Activated T-cell treated with anti-CD3 and anti-CD28 coated beads for 4 hours (primary cell): ENCODE measurements at regions not wholly inside any gene's neighbourhood (a gene's known extent, or its start where the extent isn't known, plus 50 kb on each side); places are given as distances from the start of the nearest gene placed in this dataset.

Experiments used
- DNase-seq: peaks from one replicate; pipeline ENCODE4 v3.0.0-alpha.2; 2020

- DNase-seq: no peak
Observed at GRCh38 chr6:156344491-156344890, 432.7 kb upstream of the ARID1B start.

GRCh38 chr6:156337801-156338200 is 439.4 kb upstream of the ARID1B start:
- no peak for DNase-seq

- DNase-seq: no peak
Observed at GRCh38 chr6:156336733-156337132, 440.4 kb upstream of the ARID1B start.

DNA sequence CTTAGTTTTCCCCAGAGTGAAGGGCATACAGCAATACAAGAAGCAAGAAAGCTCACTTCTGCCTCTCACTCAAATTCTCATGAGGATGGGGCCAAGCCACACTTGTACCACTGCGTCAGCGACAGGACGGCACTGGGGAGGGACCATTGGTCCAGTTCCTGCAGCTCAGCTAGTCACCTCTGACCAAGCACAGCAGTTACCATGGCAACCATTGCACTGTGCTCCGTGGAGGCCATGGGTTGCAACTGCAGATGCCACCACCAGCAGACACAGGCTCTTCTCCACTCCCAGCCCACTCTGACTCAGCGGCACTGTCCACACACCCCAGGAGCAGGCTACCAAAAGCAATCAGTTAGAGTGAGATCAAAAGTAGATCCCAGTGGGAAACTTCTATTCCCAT is 441.1 kb upstream of the ARID1B start:
- DNase-seq: no peak

DNA sequence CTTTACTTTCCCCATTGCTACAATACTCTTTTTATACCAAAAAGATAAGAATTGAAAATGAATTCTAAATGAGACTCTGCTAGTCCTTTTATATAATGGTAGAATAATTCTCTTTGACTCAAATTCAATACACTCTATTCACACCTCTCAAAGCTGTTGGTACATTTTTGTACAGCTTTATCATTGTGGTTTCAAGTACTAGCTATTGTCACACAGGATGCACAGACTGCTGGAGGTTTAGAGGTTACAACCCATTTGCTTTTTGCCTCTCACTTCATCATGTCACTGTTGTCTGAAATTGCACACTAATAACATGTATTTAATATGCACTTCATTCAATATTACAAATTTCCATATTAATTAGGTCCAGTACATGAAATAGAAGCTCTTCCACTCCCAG is 442.2 kb upstream of the ARID1B start:
- DNase-seq: no peak

- no peak for DNase-seq
Observed at GRCh38 chr6:156319707-156320106, 457.5 kb upstream of the ARID1B start.

GRCh38 chr6:156316583-156317125 is 460.5 kb upstream of the ARID1B start:
- no peak for DNase-seq

DNA sequence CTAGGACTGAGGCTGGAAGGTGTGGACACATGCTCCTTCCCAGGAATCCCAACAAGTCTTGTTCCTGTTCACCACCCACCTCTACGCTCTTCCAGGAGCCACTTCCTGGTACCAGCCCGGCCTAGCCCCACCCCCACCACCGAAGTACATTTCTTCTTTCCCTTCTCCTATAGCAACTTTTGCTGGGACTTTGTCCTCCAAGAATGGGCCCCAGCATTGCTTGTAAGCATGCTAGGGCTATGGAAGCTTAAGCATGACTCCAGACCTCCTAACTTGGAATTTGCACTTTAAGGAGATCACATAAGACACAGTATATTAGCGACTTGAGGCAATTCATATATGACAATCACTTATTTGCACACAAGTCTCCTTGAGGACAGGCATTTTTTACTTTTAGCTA is 462.0 kb upstream of the ARID1B start:
- DNase-seq: no peak

DNA sequence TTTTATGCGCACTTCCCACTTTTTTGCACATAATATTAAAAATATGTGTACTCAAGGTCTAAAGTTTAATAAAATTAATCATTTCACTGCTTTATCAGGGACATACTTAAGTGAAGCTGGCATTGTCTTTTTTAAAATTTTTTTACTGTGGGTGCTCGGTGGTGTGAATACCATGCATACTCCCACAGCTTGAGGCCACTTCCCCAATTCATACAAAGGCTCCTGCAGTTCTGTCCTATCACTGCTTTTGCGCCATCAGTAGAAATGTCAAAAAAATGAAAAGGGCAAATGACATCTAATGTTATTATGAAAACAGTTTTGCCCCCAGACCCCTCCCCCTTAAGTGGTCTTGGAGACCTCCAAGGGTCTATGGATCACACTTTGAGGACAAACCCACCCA is 464.1 kb upstream of the ARID1B start:
- no peak for DNase-seq

GRCh38 chr6:156311291-156311690 is 465.9 kb upstream of the ARID1B start:
- DNase-seq: no peak

DNA sequence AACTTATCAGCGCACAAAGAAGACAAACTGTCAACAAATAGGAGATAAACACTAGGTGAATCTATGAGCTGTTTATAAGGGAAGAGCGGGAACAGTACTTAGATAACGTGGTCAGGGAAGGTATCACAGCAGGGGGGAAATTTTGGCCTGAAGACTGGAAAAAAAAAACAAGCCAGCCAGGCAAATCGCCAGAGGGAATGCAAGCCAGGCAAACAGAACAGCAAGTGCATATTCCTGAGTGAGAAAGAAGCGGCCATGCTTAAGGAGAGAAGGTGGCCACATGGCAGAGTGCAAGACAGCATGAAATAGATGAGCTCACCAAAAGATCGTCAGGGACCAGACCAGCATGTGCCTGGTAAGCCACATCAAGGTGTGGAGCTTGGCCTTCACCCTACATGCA is 466.5 kb upstream of the ARID1B start:
- no peak for DNase-seq

DNA sequence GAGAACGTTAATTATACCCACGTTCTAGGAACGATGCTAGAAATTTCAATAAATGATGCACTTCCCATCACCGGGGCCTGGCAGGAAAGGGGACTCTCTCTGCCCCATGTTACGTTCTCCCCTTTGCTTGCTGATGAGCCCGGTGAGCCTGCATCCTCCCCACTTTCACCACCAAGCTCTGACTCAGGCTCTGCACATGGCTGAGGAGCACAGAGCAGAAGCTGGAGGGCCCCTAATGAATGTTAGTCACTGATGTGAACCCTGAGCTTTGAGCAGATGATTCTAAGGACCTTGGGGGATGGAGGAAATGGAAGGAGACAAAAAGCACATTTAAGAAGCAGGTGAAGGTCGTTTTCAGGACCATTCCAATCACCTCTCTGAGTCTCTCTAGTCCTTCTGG is 468.2 kb upstream of the ARID1B start:
- DNase-seq: no peak

DNA sequence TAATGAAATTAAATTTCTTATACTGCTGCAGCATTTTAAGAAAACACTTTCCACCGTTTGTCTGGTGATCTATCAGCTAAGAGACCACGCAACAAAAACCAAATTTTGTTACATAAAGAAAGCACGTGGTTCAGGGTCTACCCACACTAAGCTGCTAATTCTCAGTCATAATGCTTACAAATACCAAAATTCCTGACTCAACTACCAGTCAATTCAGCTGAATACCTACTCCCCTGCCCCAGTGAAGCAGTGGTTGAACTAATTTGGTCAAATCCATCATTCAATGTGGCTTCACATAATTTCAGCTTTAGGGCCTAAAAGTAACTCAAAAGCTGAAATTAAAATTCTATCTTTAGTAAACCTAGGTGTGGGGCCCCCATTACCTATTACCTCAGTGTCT is 468.6 kb upstream of the ARID1B start:
- DNase-seq: no peak

DNA sequence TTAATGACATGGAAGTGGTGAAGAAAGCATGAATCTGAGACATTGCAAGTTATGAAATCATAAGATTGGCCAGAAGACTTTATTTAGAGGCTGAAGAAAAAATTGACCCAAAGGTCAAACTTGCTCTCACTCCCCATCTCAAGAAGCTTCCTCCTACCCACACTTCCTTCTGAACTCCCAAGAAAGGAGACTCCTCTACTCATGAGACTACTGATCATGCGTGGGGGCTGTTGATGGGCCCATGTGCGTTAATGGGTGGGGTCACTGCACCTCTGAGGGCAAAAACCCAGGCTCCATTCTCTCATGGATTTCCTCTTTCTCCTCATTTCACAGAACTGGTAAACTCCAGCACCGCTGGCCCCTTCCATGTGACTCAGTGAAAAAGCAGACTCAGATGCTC is 470.6 kb upstream of the ARID1B start:
- no peak for DNase-seq

- DNase-seq: no peak
Observed at GRCh38 chr6:156283091-156283490, 494.1 kb upstream of the ARID1B start.

GRCh38 chr6:156282087-156282486 is 495.1 kb upstream of the ARID1B start:
- no peak for DNase-seq

- DNase-seq: no peak
Observed at GRCh38 chr6:156281266-156281665, 495.9 kb upstream of the ARID1B start.

- no peak for DNase-seq
Observed at GRCh38 chr6:156280065-156280464, 497.1 kb upstream of the ARID1B start.

DNA sequence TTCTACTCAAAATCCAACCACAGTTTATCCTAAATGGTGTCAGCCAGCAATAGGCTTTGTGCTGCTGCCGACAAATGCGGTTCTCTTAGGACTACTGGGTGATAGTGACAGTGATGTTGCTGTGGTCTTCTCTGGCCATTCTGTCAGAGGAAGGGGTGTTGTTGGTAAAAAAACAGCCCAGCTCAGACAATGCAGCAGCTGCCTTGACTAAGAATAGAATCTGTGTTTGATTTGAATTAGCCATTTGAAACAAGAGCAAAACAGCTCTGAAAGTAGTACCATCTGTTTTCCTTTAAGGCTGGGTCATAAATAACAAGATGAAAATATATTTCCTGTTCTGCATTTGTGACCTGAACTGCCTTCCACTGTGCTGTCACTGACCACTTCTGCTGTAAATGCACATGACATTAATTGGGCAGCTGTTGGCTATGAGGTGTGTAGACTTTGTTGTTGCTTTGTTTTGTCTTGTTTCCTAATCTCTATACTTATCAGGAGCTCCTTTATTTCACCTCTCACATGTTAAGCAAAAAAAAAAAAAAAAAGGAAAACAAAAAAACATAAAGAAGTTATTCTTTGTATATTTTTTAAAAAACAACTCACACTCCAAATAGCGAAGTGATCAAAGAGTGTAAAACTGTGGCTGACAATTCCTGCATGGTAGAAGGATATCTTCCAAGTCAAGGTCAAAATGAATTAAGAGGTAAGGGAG is 497.8 kb upstream of the ARID1B start:
- no peak for DNase-seq

DNA sequence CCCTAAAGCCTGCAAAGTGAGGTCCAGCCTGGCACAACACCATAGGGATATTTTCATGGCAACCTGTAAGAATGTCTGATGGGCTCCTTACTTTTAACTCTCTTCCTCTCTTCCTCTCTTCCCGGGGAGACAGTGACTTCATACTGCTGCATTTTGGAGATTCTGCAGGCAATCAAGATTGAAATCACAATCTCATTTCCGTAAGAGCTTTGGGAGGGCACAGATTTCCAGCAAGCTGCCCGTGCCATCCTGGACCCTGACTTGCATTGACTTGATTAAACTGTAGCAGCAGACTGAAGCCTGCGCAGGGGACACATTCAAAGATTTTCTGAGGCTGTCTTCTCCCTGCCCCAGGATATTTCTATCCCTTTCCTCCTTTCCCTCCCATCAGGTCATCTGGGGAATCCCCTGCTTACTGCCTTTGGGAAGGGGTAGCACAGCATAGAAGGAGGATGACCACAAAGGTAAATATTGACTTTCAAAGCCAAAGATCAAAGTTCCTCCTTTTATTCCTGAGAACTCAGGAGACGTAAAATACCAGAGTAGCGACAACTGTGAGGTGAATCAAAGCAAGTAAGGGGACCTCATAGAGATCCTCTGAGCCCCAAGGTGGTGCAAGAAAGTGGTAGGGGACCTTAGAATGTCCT is 504.0 kb upstream of the ARID1B start:
- no peak for DNase-seq

- DNase-seq: no peak
Observed at GRCh38 chr6:156269751-156270369, 507.3 kb upstream of the ARID1B start.

DNA sequence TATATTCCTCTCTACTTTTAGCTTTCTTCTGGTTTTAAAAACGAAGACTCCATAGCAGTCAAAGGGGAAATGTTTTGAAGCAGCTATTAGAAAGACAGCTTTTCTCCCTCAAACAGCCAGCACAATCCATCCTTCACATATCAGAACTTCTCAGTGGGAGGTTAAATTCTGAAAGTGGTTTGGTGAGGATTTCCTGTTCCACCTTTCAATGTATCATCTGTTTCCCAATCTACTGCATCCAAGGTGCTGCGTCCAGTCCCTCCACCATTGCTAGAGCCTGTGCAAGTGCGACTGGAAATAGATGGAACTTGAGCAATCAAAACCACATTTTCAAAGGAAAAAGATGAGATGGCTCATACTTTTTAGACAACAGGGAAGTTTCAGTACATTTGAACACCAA is 508.3 kb upstream of the ARID1B start:
- DNase-seq: no peak

DNA sequence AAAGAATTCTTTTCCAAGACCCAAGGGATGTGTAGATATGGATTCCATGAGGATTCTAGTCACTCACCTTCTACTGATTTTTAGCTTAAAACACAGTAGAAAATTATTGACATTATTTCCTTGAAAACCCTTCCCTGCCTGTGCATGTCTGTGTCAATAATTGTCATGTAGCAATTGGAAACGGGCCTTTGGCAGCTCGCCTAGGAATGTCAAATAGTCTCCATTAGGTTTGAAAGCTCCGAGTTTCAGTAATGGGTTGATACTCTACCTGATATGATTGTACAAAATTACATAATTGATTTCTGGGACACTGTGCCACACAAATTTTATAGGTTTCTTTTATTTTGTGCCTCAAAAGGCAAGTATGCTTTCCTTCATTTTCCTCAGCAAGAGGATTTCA is 515.2 kb upstream of the ARID1B start:
- no peak for DNase-seq

DNA sequence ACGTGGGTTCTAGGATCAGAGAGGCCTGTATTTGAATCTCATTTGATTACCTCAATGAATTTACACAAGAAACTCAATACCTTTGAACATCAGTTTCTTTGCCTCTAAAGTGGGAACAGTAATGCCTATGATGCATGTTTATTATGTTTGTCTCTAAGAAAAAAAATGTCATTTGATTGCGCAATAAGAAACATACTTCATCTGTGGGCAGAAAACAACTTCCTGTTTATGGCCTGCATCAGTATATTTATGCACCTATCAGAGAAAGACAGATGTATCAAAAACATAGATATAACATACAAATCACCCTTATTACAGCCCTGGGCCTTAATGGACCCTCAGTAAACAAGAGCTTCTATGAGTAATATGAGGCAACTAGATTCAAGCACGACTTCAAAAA is 516.4 kb upstream of the ARID1B start:
- no peak for DNase-seq
